ENCODE measurements at regions not wholly inside any gene's neighbourhood (a gene's known extent, or its start where the extent isn't known, plus 50 kb on each side); places are given as distances from the start of the nearest gene placed in this dataset.

DNA sequence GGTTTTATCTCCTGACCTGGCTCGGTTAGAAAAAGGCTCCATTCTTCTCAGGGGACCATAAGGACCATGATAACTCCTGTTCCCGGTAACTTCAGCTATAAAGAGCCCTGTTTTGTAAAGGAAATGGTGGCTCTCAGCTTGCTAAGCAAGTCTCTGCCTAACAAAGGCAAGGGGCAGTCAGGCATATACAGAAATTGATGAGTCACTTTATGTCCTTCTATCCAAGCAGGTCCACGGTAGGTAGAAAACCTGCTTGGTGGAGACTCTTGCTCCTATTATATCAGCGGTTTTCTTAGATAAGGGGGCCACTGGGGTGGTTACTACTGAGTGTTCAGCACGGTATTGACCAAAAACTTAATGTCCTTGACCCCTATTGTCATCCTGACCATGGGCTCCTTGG, 203.0 kb upstream of the KLF8 start:
- Histone ChIP-seq H4K20me1 (ENCODE audit: insufficient read depth, low read length) (no peaks in the 10 kb centered on the region), H3K9me2 (ENCODE audit: insufficient read depth, low read length) (no peaks in the 10 kb centered on the region), H3K27ac (ENCODE audit: low read depth, low read length, poor library complexity, severe bottlenecking) (no peak overlapping the region), H3K36me3 (ENCODE audit: insufficient read depth, low read length) (no peaks in the 10 kb centered on the region), H3K79me2 (ENCODE audit: insufficient read depth, low read depth, low read length) (no peaks in the 10 kb centered on the region), H3K9me3 (ENCODE audit: low read length) (no peaks in the 10 kb centered on the region), H2AFZ (ENCODE audit: low read length) (no peak overlapping the region), H3K4me1 (ENCODE audit: insufficient read depth, low read length, poor library complexity, severe bottlenecking) (no peaks in the 10 kb centered on the region), H3K4me3 (ENCODE audit: low read depth, low read length, poor library complexity, severe bottlenecking) (no peak overlapping the region), H3K4me2 (ENCODE audit: low read length) (no peak overlapping the region)
- intact Hi-C loops (cut with micrococcal nuclease; ENCODE audit: unreplicated experiment), result no loop called here
- no TSS peak for BruUV-seq (replicated peaks)
- POLR2A ChIA-PET, result no interaction called here
- CTCF ChIA-PET (ENCODE audit: unreplicated experiment), result no interaction called here
- no peak for DNase-seq (ENCODE audit: low spot score)
- TF ChIP-seq, protein P1, sequence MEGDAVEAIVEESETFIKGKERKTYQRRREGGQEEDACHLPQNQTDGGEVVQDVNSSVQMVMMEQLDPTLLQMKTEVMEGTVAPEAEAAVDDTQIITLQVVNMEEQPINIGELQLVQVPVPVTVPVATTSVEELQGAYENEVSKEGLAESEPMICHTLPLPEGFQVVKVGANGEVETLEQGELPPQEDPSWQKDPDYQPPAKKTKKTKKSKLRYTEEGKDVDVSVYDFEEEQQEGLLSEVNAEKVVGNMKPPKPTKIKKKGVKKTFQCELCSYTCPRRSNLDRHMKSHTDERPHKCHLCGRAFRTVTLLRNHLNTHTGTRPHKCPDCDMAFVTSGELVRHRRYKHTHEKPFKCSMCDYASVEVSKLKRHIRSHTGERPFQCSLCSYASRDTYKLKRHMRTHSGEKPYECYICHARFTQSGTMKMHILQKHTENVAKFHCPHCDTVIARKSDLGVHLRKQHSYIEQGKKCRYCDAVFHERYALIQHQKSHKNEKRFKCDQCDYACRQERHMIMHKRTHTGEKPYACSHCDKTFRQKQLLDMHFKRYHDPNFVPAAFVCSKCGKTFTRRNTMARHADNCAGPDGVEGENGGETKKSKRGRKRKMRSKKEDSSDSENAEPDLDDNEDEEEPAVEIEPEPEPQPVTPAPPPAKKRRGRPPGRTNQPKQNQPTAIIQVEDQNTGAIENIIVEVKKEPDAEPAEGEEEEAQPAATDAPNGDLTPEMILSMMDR (conservative IDR thresholded peaks at IDR 0.05; ENCODE audit: low read length), result no peak
- TF ChIP-seq EZH2phosphoT487 (IDR thresholded peaks at IDR 0.05; ENCODE audit: borderline replicate concordance, low read depth, low read length), result no peak

DNA sequence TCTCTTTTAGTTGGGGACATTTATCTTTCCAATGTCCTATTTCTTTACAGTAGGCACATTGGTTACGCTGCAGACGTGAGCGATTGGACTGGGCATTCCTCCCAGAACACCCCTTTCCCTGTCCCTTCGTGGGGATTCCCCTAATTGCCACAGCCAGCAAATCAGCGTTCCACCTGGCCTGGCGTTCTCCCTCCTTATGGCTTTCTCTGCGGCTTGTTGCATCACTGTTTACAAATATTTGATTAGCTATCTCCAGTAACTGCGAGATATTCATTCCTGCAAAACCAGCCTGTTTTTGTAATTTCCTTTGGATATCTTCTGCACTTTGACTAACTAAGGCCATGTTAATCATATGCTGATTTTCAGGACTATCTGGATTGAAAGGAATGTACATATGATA, 202.5 kb upstream of the KLF8 start:
- BruUV-seq (replicated peaks), result no TSS peak
- no peak overlapping the region for H2AFZ ChIP-seq (ENCODE audit: low read length)
- no peaks in the 10 kb centered on the region for H3K36me3 ChIP-seq (ENCODE audit: insufficient read depth, low read length)
- ChIA-PET POLR2A (no interaction called here), CTCF (ENCODE audit: unreplicated experiment) (no interaction called here)
- intact Hi-C loops (cut with micrococcal nuclease; ENCODE audit: unreplicated experiment), result no loop called here
- H4K20me1 ChIP-seq (ENCODE audit: insufficient read depth, low read length), result no peaks in the 10 kb centered on the region
- no peaks in the 10 kb centered on the region for H3K79me2 ChIP-seq (ENCODE audit: insufficient read depth, low read depth, low read length)
- H3K9me2 ChIP-seq (ENCODE audit: insufficient read depth, low read length), result no peaks in the 10 kb centered on the region
- H3K9me3 ChIP-seq (ENCODE audit: low read length), result no peaks in the 10 kb centered on the region
- no peak overlapping the region for H3K27ac ChIP-seq (ENCODE audit: low read depth, low read length, poor library complexity, severe bottlenecking)
- no peak for DNase-seq (ENCODE audit: low spot score)
- no peaks in the 10 kb centered on the region for H3K4me1 ChIP-seq (ENCODE audit: insufficient read depth, low read length, poor library complexity, severe bottlenecking)
- no peak overlapping the region for H3K4me2 ChIP-seq (ENCODE audit: low read length)
- no peak overlapping the region for H3K4me3 ChIP-seq (ENCODE audit: low read depth, low read length, poor library complexity, severe bottlenecking)
- TF ChIP-seq, protein P1 (conservative IDR thresholded peaks at IDR 0.05; ENCODE audit: low read length), result no peak
- TF ChIP-seq EZH2phosphoT487 (IDR thresholded peaks at IDR 0.05; ENCODE audit: borderline replicate concordance, low read depth, low read length), result no peak

DNA sequence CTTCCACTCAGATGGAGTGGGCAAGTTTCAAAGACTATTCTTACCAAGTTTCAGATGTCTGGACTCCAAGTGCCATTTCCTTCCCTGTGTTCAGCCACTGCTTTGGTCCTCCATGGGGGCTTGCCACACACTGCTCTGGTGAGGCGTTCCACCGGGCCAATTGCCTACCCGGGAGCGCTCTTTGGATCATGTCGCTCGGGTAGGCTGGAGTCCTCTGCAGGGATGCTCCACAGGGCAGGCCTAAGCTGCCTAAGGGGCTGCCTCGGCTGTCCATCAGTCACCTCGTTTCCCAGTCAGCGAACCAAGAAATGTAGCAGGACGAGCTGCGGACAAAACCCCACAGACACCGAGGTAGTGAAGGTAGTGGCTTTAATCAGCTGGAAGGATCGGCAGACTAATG, 200.7 kb upstream of the KLF8 start:
- Histone ChIP-seq H4K20me1 (ENCODE audit: insufficient read depth, low read length) (no peaks in the 10 kb centered on the region), H3K9me2 (ENCODE audit: insufficient read depth, low read length) (no peaks in the 10 kb centered on the region), H3K36me3 (ENCODE audit: insufficient read depth, low read length) (no peaks in the 10 kb centered on the region), H3K79me2 (ENCODE audit: insufficient read depth, low read depth, low read length) (no peaks in the 10 kb centered on the region), H3K9me3 (ENCODE audit: low read length) (no peaks in the 10 kb centered on the region), H2AFZ (ENCODE audit: low read length) (no peak overlapping the region), H3K4me3 (ENCODE audit: low read depth, low read length, poor library complexity, severe bottlenecking) (no peak overlapping the region), H3K27ac (ENCODE audit: low read depth, low read length, poor library complexity, severe bottlenecking) (no peak overlapping the region), H3K4me2 (ENCODE audit: low read length) (no peak overlapping the region), H3K4me1 (ENCODE audit: insufficient read depth, low read length, poor library complexity, severe bottlenecking) (no peaks in the 10 kb centered on the region)
- TF ChIP-seq, protein P1 (conservative IDR thresholded peaks at IDR 0.05; ENCODE audit: low read length), result no peak
- no peak for TF ChIP-seq EZH2phosphoT487 (IDR thresholded peaks at IDR 0.05; ENCODE audit: borderline replicate concordance, low read depth, low read length)
- DNase-seq (ENCODE audit: low spot score), result no peak
- ChIA-PET CTCF (ENCODE audit: unreplicated experiment) (no interaction called here), POLR2A (no interaction called here)
- intact Hi-C loops (cut with micrococcal nuclease; ENCODE audit: unreplicated experiment), result no loop called here
- BruUV-seq (replicated peaks), result no TSS peak

All from OCI-LY7 (cell line).